Stomach (tissue), 8 donors: ENCODE measurements at regions not wholly inside any gene's neighbourhood (a gene's known extent, or its start where the extent isn't known, plus 50 kb on each side); places are given as distances from the start of the nearest gene placed in this dataset.
A peak's percentile ranks its signal among the peaks of the same experiment; 100 is the strongest.

Experiments used
- DNase-seq, 2 donors: peaks; one replicate each; pipeline versions ENCODE4 v3.0.0 to v3.0.0-alpha.2; 2013 to 2019
- H3K27ac ChIP-seq, 5 donors: fragments of 200-600 bp in 4 of 5; sonication (generic) in 4 of 5; one replicate each; pipeline ENCODE4 v1.5.1; 2013 to 2019; ENCODE audit warnings: mild to moderate bottlenecking in 1 of 5, moderate library complexity in 1 of 5
- H3K27me3 ChIP-seq, 3 donors: fragments of 200-600 bp; sonication (generic); one replicate each; pipeline ENCODE4 v1.5.1; 2017 to 2019; ENCODE audit warnings: mixed run types in 1 of 3
- H3K36me3 ChIP-seq, 4 donors: fragments of 200-600 bp; sonication (generic); 1 replicate in 3 of 4; 2 replicates in 1 of 4; pipeline ENCODE4 v1.5.1; 2016 to 2019
- H3K4me1 ChIP-seq, 4 donors: fragments of 200-600 bp; sonication (generic); one replicate each; pipeline ENCODE4 v1.5.1; 2016 to 2019
- H3K4me3 ChIP-seq, 4 donors: fragments of 200-600 bp; sonication (generic) in 3 of 4; one replicate each; pipeline ENCODE4 v1.5.1; 2016 to 2019; ENCODE audit warnings: mild to moderate bottlenecking in 1 of 4
- H3K9me3 ChIP-seq, 4 donors: fragments of 200-600 bp; sonication (generic); one replicate each; pipeline ENCODE4 v1.5.1; 2016 to 2019
- CTCF ChIP-seq, 7 experiments: fragments of 450-650 bp in 4 of 7; fragments of 200-600 bp in 3 of 7; sonication (generic) in 3 of 7; IDR thresholded peaks; one replicate each; pipeline ENCODE4 v1.5.1; 2016 to 2019; ENCODE audit warnings: antibody characterized with exemption in 7 of 7, control low read depth in 2 of 7, mild to moderate bottlenecking in 1 of 7
- EP300 ChIP-seq: sonication (generic); formaldehyde crosslinking; IDR thresholded peaks from one replicate; pipeline ENCODE4 v1.6.1; 2017; ENCODE audit warnings: antibody characterized with exemption
- POLR2A ChIP-seq, 4 donors: fragments of 450-650 bp; IDR thresholded peaks; one replicate each; pipeline ENCODE4 v1.6.1; 2016; ENCODE audit warnings: antibody characterized with exemption in 4 of 4, control low read depth in 2 of 4, mild to moderate bottlenecking in 1 of 4, moderate library complexity in 1 of 4
- POLR2AphosphoS5 ChIP-seq, 3 donors: sonication (generic); formaldehyde crosslinking; IDR thresholded peaks; one replicate each; pipeline ENCODE4 v1.6.1; 2016; ENCODE audit warnings: antibody characterized with exemption in 3 of 3
- WGBS, 5 donors: extraction: QIAGEN DNeasy Blood & Tissue Kit in 3 of 5; methylation state at CpG; one replicate each; pipeline versions ENCODE4 v1.1.5 to v1.1.7; 2013 to 2018; 5-methylcytosine and 5-hydroxymethylcytosine counted together
- intact Hi-C: fragments of 100-400 bp; cut with DNase I; formaldehyde crosslinking; loops from one replicate; pipeline ENCODE4 v1.15.1; 2023; ENCODE audit warnings: low total_unique reads
- donor health status: healthy with polysubstance abuse.
- donor health status: Bipolar disorder and iron deficiency.
- donor health status: healthy.

DNA sequence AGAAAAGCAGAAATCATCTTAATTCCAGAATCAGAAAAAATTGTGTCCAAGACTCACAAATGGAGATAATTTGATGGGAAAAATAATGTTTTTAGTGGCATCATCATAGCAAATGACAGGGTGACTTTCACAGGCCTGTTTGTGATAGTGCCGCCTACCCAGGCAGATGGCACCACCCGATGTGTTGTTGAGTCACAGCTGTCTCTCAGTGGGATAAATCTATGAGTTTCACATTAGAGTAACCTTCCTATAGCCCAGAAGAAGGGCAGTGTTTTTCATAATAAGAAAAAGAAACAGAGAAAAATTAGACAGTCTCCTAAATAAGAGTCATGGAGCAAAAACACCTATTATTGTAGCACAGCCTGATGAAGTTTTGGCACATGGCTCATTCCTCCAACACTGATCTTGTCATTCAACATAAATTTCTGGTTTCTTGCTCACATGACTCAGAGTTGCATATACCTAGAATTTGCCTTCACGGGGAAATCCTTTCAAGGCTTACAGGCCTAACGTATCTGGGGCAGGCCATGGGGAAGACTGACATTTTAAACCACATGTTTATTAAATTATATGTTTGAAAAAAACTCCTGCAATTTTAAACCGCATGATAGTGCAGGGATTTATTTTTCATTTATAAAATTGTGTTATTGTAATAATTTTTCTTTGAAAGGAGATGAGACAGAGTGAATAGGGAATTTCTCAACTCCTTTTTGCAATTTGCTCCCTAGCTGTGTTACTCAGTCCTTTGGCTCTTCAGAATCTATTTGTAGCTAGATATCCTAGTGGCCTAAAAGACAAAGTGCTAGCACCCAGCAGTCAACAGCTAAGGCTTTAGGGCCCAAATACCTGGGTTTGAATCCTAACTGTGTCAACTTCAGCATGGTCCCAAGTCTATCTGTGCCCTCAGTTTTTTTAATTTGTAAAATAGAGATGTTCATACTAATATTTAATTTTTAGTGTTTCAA is 393.7 kb downstream of the NDFIP2 start:
- no peaks in the 10 kb centered on the region for H3K4me1 ChIP-seq
- peaks cover 0 to 9% (median 0%) of the 10 kb centered on the region in 4 donors for H3K9me3 ChIP-seq
- H3K27me3 ChIP-seq, result no peaks in the 10 kb centered on the region
- H3K4me3 ChIP-seq, result no peak overlapping the region
- TF ChIP-seq POLR2A (IDR thresholded peaks at IDR 0.05) (no peak), CTCF (IDR thresholded peaks at IDR 0.05) (no peak), EP300 (no peak), POLR2AphosphoS5 (IDR thresholded peaks at IDR 0.05) (no peak)
- intact Hi-C loops, result no loop called here
- no peak for DNase-seq
- no peaks in the 10 kb centered on the region for H3K36me3 ChIP-seq
- no peak overlapping the region for H3K27ac ChIP-seq
- 81 to 93% (median 88%) methylated on average over 5 of the region's 5 CpGs for WGBS, 5 donors

- Histone ChIP-seq H3K9me3 (peaks cover 0 to 7% (median 0%) of the 10 kb centered on the region in 4 donors), H3K36me3 (no peaks in the 10 kb centered on the region), H3K27me3 (no peaks in the 10 kb centered on the region), H3K4me1 (peaks cover 0 to 10% (median 0%) of the 10 kb centered on the region in 4 donors), H3K4me3 (no peak overlapping the region), H3K27ac (no peak overlapping the region)
- TF ChIP-seq EP300 (no peak), CTCF (IDR thresholded peaks at IDR 0.05) (no peak), POLR2A (IDR thresholded peaks at IDR 0.05) (no peak), POLR2AphosphoS5 (IDR thresholded peaks at IDR 0.05) (no peak)
- no peak for DNase-seq
- intact Hi-C loops, result no loop called here
Measured at GRCh38 chr13:79871594-79871993, 390.6 kb downstream of the NDFIP2 start.

DNA sequence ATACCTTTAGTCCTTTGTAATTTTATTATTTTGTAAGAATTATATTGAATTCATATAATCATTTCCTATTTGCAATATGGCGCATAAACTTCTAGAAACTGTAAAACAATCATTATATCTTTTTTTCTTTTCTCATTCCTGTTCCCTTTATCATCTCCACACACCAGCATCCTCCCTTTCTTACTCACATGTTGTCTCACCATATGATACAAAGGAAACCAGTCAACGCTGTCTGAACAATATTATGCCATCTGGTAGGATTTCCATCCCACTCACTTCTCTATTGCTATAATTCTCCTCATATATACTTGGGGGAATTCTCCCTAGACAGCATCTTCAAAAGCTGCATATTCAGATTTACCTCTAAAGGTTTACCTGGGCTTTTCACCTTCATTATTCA is 389.8 kb downstream of the NDFIP2 start:
- Histone ChIP-seq H3K27me3 (no peaks in the 10 kb centered on the region), H3K9me3 (no peaks in the 10 kb centered on the region), H3K27ac (no peak overlapping the region), H3K4me1 (peaks cover 0 to 10% (median 0%) of the 10 kb centered on the region in 4 donors), H3K36me3 (no peaks in the 10 kb centered on the region), H3K4me3 (no peak overlapping the region)
- intact Hi-C loops, result no loop called here
- WGBS, 5 donors, result 89 to 97% (median 94%) methylated on average over 2 of the region's 2 CpGs
- DNase-seq, result no peak
- TF ChIP-seq EP300 (no peak), POLR2AphosphoS5 (IDR thresholded peaks at IDR 0.05) (no peak), POLR2A (IDR thresholded peaks at IDR 0.05) (no peak), CTCF (IDR thresholded peaks at IDR 0.05) (no peak)

DNA sequence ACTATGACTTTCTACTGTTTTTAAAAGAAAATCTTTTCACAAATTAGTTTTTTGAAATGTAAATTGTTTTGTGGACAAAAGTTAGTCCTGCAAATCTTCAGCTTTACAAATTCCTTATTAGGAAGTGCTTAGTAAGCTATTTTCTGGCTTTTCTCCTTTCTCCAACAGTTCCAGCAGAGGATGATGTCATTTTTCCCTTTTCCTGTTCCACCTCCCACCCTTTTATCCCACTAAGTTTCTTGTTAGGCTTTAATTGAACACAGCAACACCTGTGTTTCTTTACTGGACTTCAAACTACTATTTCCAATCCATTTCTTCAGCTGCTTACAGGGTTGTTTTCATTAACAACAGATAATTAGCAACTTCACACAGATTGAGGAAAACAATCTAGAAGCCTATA is 389.2 kb downstream of the NDFIP2 start:
- Histone ChIP-seq H3K36me3 (no peaks in the 10 kb centered on the region), H3K27me3 (no peaks in the 10 kb centered on the region), H3K9me3 (no peaks in the 10 kb centered on the region), H3K4me3 (no peak overlapping the region), H3K27ac (no peak overlapping the region), H3K4me1 (peaks cover 0 to 10% (median 0%) of the 10 kb centered on the region in 4 donors)
- TF ChIP-seq POLR2AphosphoS5 (IDR thresholded peaks at IDR 0.05), result no peak
- no peak for TF ChIP-seq CTCF (IDR thresholded peaks at IDR 0.05)
- TF ChIP-seq POLR2A (IDR thresholded peaks at IDR 0.05), result no peak
- TF ChIP-seq EP300, result no peak
- DNase-seq, result peak in 1 of 2 donors; percentile 46
- intact Hi-C loops, result no loop called here
